ENCODE measurements at regions not wholly inside any gene's neighbourhood (a gene's known extent, or its start where the extent isn't known, plus 50 kb on each side); places are given as distances from the start of the nearest gene placed in this dataset.

- Histone ChIP-seq H3K9me3 (replicated peaks; ENCODE audit: control insufficient read depth, insufficient read depth, low read length) (no peaks in the 10 kb centered on the region), H3K4me3 (replicated peaks in 1 of 3; ENCODE audit: insufficient read depth in 1 of 3, low read depth in 1 of 3, low read length in 3 of 3) (no peak overlapping the region), H3K27ac (ENCODE audit: insufficient read depth, low read depth, low read length) (no peak overlapping the region), H3K36me3 (ENCODE audit: control insufficient read depth in 2 of 2, extremely low read depth in 1 of 2, insufficient read depth in 2 of 2, low read length in 2 of 2) (peaks cover 20 to 21% of the 10 kb centered on the region in 2 experiments), H2AFZ (ENCODE audit: low read depth, low read length) (no peak overlapping the region), H3K9ac (replicated peaks; ENCODE audit: extremely low read depth, insufficient read depth, low read length) (no peak overlapping the region), H3K9me1 (replicated peaks; ENCODE audit: control insufficient read depth, extremely low read depth, insufficient read depth, low read length) (no peaks in the 10 kb centered on the region), H3K79me2 (ENCODE audit: control insufficient read depth, insufficient read depth, low read length) (no peaks in the 10 kb centered on the region), H3K27me3 (ENCODE audit: control insufficient read depth in 2 of 2, insufficient read depth in 2 of 2, low read length in 2 of 2) (no peaks in the 10 kb centered on the region), H3K4me1 (ENCODE audit: control insufficient read depth, extremely low read depth, insufficient read depth, low read length) (peaks cover 21% of the 10 kb centered on the region), H3K4me2 (ENCODE audit: insufficient read depth, low read length) (no peak overlapping the region), H4K20me1 (replicated peaks; ENCODE audit: control insufficient read depth, extremely low read depth, insufficient read depth, low read length) (no peaks in the 10 kb centered on the region)
- no peak for TF ChIP-seq JUN (IDR thresholded peaks at IDR 0.05; ENCODE audit: borderline replicate concordance, insufficient read depth, insufficient read length, low read depth)
- TF ChIP-seq FOS (IDR thresholded peaks at IDR 0.05; ENCODE audit: borderline replicate concordance, insufficient read depth, low read length) = no peak
- TF ChIP-seq, protein P1, sequence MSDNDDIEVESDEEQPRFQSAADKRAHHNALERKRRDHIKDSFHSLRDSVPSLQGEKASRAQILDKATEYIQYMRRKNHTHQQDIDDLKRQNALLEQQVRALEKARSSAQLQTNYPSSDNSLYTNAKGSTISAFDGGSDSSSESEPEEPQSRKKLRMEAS (IDR thresholded peaks at IDR 0.05; ENCODE audit: insufficient read depth, insufficient read length) = no peak
- TF ChIP-seq GATA2 (IDR thresholded peaks at IDR 0.05; ENCODE audit: insufficient read depth, insufficient read length, low read depth, low read length) = no peak
- TF ChIP-seq POLR2A (IDR thresholded peaks at IDR 0.05; ENCODE audit: low read depth, low read length) = no peak
- TF ChIP-seq MYC (IDR thresholded peaks at IDR 0.05; ENCODE audit: low read depth, low read length) = no peak
- no peak for TF ChIP-seq EZH2 (IDR thresholded peaks at IDR 0.05; ENCODE audit: borderline replicate concordance, low read depth, low read length, severe bottlenecking)
- TF ChIP-seq CTCF (IDR thresholded peaks at IDR 0.05; ENCODE audit: extremely low read depth in 1 of 2, insufficient read depth in 1 of 2, low read depth in 1 of 2, low read length in 2 of 2) = no peak
- TF ChIP-seq POLR2AphosphoS5 (IDR thresholded peaks at IDR 0.05; ENCODE audit: insufficient read depth, low read depth, low read length) = no peak
- intact Hi-C loops (cut with micrococcal nuclease) (no loop called here), dilution Hi-C loops (cut with MboI; ENCODE audit: extremely low pct_ligation_motif_present, low sequenced_read_pairs) (no loop called here)
- ChIA-PET CTCF (interaction anchor here (0.9 to 2.3 kb wide), 4 partner anchors 9 to 55 kb away, joined by 3 to 6 read pairs (median 4); no protein-coding TSS in a partner anchor), POLR2A (no interaction called here)
- BruUV-seq (replicated peaks) = no TSS peak
- FAIRE-seq = no peak
- no peak for DNase-seq (ENCODE audit: low read depth, low spot score)
These were observed 92.5 kb upstream of the DMRT1 start for GRCh38 chr9:748861-749497.

All from endothelial cell of umbilical vein (primary cell).